HepG2 (cell line): ENCODE measurements at regions not wholly inside any gene's neighbourhood (a gene's known extent, or its start where the extent isn't known, plus 50 kb on each side); places are given as distances from the start of the nearest gene placed in this dataset.

Experiments
- ATAC-seq: fragments of 200-7000 bp; cut with Tn5 transposase; 3 replicates; pipeline ENCODE4 v1.9.1; 2020; ENCODE audit warnings: mild to moderate bottlenecking, moderate library complexity
- BruUV-seq: library from RNA; stranded (reverse); fragments of 400-500 nt; replicated peaks from 2 replicates; lab custom pipeline; 2021; lab: Mats Ljungman, UMichigan
- CTCF ChIA-PET: fragments of 300-600 bp; formaldehyde crosslinking; extraction: SDS; loops from one replicate; lab custom pipeline; 2021; ENCODE audit warnings: low total read pairs, inconsistent platforms, low intra/inter-chr PET ratio; lab: Yijun Ruan, JAX
- POLR2A ChIA-PET: fragments of 350-600 bp; sonication (Branson Sonifier 250); formaldehyde crosslinking; loops from one replicate; lab custom pipeline; 2020; ENCODE audit warnings: antibody characterized with exemption, inconsistent platforms; lab: Yijun Ruan, JAX
- DNase-seq: peaks from one replicate; pipeline ENCODE4 v3.0.0-alpha.2; 2015; ENCODE audit warnings: low spot score
- FAIRE-seq: peaks from 3 replicates; lab custom pipeline; 2011; peaks lifted over from hg19 to GRCh38; lab: Jason Lieb, UNC
- H2AFZ ChIP-seq: one replicate; pipeline ENCODE4 v1.6.1; 2011; ENCODE audit warnings: low read length, inconsistent platforms
- H3K27ac ChIP-seq: fragments of 300-600 bp; 3 replicates; pipeline ENCODE4 v1.8.0; 2011; ENCODE audit warnings: mixed run types, mild to moderate bottlenecking, mixed read lengths, low read length, inconsistent platforms; ENCODE audit not compliant: insufficient read depth; ENCODE audit errors: extremely low read length
- H3K27me3 ChIP-seq, 2 experiments: fragments of 200-600 bp in 1 of 2; 2 replicates in 1 of 2; 3 replicates in 1 of 2; pipeline versions ENCODE4 v1.6.0 to v1.8.0; 2011; ENCODE audit warnings: low read length in 2 of 2, mild to moderate bottlenecking in 2 of 2, moderate library complexity in 2 of 2, inconsistent platforms in 1 of 2; ENCODE audit not compliant: insufficient read depth in 2 of 2, control insufficient read depth in 1 of 2
- H3K36me3 ChIP-seq, 2 experiments: fragments of 200-600 bp in 1 of 2; replicated peaks in 1 of 2; 2 replicates in 1 of 2; 3 replicates in 1 of 2; pipeline versions ENCODE4 v1.5.1 to v1.8.0; 2011; ENCODE audit warnings: low read length in 2 of 2, inconsistent platforms in 1 of 2; ENCODE audit not compliant: insufficient read depth in 2 of 2, control insufficient read depth in 1 of 2
- H3K4me1 ChIP-seq: 2 replicates; pipeline ENCODE4 v1.5.1; 2012; ENCODE audit warnings: low read length, inconsistent platforms; ENCODE audit not compliant: insufficient read depth
- H3K4me2 ChIP-seq: 2 replicates; pipeline ENCODE4 v1.6.0; 2011; ENCODE audit warnings: low read depth, low read length, inconsistent platforms
- H3K4me3 ChIP-seq, 3 experiments: fragments of 200-600 bp in 1 of 3; sonication (generic), shearing (Covaris generic) in 1 of 3; replicated peaks in 1 of 3; 2 replicates each; pipeline ENCODE4 v1.5.1; 2011 to 2016; ENCODE audit warnings: low read length in 3 of 3, inconsistent platforms in 2 of 3, low read depth in 2 of 3, mild to moderate bottlenecking in 2 of 3, control low read depth in 1 of 3, mixed read lengths in 1 of 3; ENCODE audit not compliant: insufficient read depth in 1 of 3
- H3K79me2 ChIP-seq: one replicate; pipeline ENCODE4 v1.6.1; 2011; ENCODE audit warnings: low read length, inconsistent platforms; ENCODE audit not compliant: insufficient read depth
- H3K9ac ChIP-seq: 2 replicates; pipeline ENCODE4 v1.6.0; 2011; ENCODE audit warnings: mild to moderate bottlenecking, low read depth, low read length, inconsistent platforms; ENCODE audit not compliant: insufficient read depth
- H3K9me3 ChIP-seq: 2 replicates; pipeline ENCODE4 v1.5.1; 2012; ENCODE audit warnings: mild to moderate bottlenecking, low read length
- H4K20me1 ChIP-seq: 2 replicates; pipeline ENCODE4 v1.6.0; 2011; ENCODE audit warnings: inconsistent platforms, mild to moderate bottlenecking, low read length, moderate library complexity; ENCODE audit not compliant: insufficient read depth
- ARNTL ChIP-seq: sonication (generic); formaldehyde crosslinking; IDR thresholded peaks from 2 replicates; pipeline ENCODE4 v1.4.0; 2020; ENCODE audit warnings: mild to moderate bottlenecking, missing genetic modification reagents
- ELF4 ChIP-seq: sonication (generic); formaldehyde crosslinking; IDR thresholded peaks from 2 replicates; pipeline ENCODE4 v1.5.0; 2020; ENCODE audit warnings: missing genetic modification reagents, mild to moderate bottlenecking, moderate library complexity, borderline replicate concordance
- MAFG ChIP-seq: sonication (generic); formaldehyde crosslinking; IDR thresholded peaks from 2 replicates; pipeline ENCODE4 v1.5.1; 2020; ENCODE audit warnings: mild to moderate bottlenecking, missing genetic modification reagents
- MTA1 ChIP-seq: sonication (generic); formaldehyde crosslinking; IDR thresholded peaks from 2 replicates; pipeline ENCODE4 v1.4.0; 2020; ENCODE audit warnings: missing genetic modification reagents, mild to moderate bottlenecking, borderline replicate concordance
- NFATC3 ChIP-seq: sonication (generic); formaldehyde crosslinking; IDR thresholded peaks from 2 replicates; pipeline ENCODE4 v1.5.1; 2020; ENCODE audit warnings: mild to moderate bottlenecking, missing genetic modification reagents
- SYNCRIP ChIP-seq: fragments of 200-400 bp; formaldehyde crosslinking; IDR thresholded peaks from 2 replicates; pipeline ENCODE4 v1.6.1; 2018; ENCODE audit warnings: mild to moderate bottlenecking, low read depth, low read length; ENCODE audit not compliant: insufficient read depth
- TARDBP ChIP-seq: sonication (generic); formaldehyde crosslinking; IDR thresholded peaks from 2 replicates; pipeline ENCODE4 v1.8.0; 2022; ENCODE audit warnings: mild to moderate bottlenecking, missing genetic modification reagents
- ZBTB7A ChIP-seq: sonication (generic); formaldehyde crosslinking; IDR thresholded peaks from 2 replicates; pipeline ENCODE4 v1.8.0; 2022; ENCODE audit warnings: mild to moderate bottlenecking, missing genetic modification reagents
- ZNF343 ChIP-seq: sonication (generic); formaldehyde crosslinking; IDR thresholded peaks from 2 replicates; pipeline ENCODE4 v1.4.0; 2020; ENCODE audit warnings: mild to moderate bottlenecking, missing genetic modification reagents
- ZNF350 ChIP-seq: sonication (generic); formaldehyde crosslinking; IDR thresholded peaks from 2 replicates; pipeline ENCODE4 v1.4.0; 2020; ENCODE audit warnings: mild to moderate bottlenecking, low read depth, missing genetic modification reagents, borderline replicate concordance
- ZNF589 ChIP-seq: sonication (generic); formaldehyde crosslinking; conservative IDR thresholded peaks from 2 replicates; pipeline ENCODE4 v1.8.0; 2022; ENCODE audit warnings: mild to moderate bottlenecking, moderate library complexity, missing genetic modification reagents
- WGBS: methylation state at CpG from one replicate; pipeline ENCODE4 v1.1.6; 2017; ENCODE audit warnings: low lambda C conversion rate; 5-methylcytosine and 5-hydroxymethylcytosine counted together
- in situ Hi-C: cut with HindIII; loops from 2 replicates; pipeline ENCODE4 v1.10.0; 2017; ENCODE audit warnings: low pct_unique_long_range_greater_than_20kb; ENCODE audit not compliant: extremely low pct_ligation_motif_present
- intact Hi-C: fragments of 100-400 bp; cut with micrococcal nuclease; formaldehyde crosslinking; loops from one replicate; pipeline ENCODE4 v1.10.0; 2022; ENCODE audit not compliant: unreplicated experiment
- TF ChIP-seq, protein P1 (sequence below), 2 experiments: sonication (generic) in 1 of 2; formaldehyde crosslinking in 1 of 2; IDR thresholded peaks; 2 replicates each; pipeline versions ENCODE4 v1.5.1 to v1.6.1; 2011 to 2020; ENCODE audit warnings: borderline replicate concordance in 1 of 2, low read depth in 1 of 2, low read length in 1 of 2, mild to moderate bottlenecking in 1 of 2, missing genetic modification reagents in 1 of 2, moderate library complexity in 1 of 2
- TF ChIP-seq, protein P2 (sequence below): fragments of 450-650 bp; IDR thresholded peaks from 2 replicates; pipeline ENCODE4 v1.6.1; 2016
- TF ChIP-seq, protein P3 (sequence below): sonication (generic); formaldehyde crosslinking; IDR thresholded peaks from 2 replicates; pipeline ENCODE4 v1.4.0; 2020; ENCODE audit warnings: missing genetic modification reagents, borderline replicate concordance

DNA sequence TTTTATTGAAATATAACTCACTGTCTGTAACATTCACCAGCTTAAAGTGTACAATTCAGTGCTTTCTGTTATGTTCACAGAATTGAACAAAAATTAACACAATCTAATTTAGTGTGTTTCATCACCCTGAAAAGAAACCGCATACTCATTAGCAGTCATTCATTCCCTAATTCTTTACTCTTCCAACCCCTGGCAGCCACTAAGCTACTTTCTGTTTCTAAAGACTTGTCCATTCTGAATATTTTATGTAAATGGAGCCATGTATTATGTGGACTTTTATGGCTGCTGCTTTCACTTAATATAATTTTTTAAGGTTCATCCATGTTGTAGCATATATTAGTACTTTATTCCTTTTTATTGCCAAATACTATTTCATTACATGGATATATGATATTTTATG, 94.7 kb upstream of the ATP8A1 start (continued):
- TF ChIP-seq, protein P1, sequence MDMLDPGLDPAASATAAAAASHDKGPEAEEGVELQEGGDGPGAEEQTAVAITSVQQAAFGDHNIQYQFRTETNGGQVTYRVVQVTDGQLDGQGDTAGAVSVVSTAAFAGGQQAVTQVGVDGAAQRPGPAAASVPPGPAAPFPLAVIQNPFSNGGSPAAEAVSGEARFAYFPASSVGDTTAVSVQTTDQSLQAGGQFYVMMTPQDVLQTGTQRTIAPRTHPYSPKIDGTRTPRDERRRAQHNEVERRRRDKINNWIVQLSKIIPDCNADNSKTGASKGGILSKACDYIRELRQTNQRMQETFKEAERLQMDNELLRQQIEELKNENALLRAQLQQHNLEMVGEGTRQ (IDR thresholded peaks at IDR 0.05; ENCODE audit: low read depth, low read length), result no peak
- TF ChIP-seq, protein P1 (CRISPR knock-in tag; IDR thresholded peaks at IDR 0.05; ENCODE audit: borderline replicate concordance), result no peak
- TF ChIP-seq ELF4 (CRISPR knock-in tag) (no peak), ZNF350 (no peak), ZNF589 (CRISPR knock-in tag) (no peak), MAFG (CRISPR knock-in tag) (no peak), ZBTB7A (CRISPR knock-in tag) (no peak), SYNCRIP (no peak), NFATC3 (CRISPR knock-in tag) (no peak)
- TF ChIP-seq, protein P2, sequence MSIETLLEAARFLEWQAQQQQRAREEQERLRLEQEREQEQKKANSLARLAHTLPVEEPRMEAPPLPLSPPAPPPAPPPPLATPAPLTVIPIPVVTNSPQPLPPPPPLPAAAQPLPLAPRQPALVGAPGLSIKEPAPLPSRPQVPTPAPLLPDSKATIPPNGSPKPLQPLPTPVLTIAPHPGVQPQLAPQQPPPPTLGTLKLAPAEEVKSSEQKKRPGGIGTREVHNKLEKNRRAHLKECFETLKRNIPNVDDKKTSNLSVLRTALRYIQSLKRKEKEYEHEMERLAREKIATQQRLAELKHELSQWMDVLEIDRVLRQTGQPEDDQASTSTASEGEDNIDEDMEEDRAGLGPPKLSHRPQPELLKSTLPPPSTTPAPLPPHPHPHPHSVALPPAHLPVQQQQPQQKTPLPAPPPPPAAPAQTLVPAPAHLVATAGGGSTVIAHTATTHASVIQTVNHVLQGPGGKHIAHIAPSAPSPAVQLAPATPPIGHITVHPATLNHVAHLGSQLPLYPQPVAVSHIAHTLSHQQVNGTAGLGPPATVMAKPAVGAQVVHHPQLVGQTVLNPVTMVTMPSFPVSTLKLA, result no peak

DNA sequence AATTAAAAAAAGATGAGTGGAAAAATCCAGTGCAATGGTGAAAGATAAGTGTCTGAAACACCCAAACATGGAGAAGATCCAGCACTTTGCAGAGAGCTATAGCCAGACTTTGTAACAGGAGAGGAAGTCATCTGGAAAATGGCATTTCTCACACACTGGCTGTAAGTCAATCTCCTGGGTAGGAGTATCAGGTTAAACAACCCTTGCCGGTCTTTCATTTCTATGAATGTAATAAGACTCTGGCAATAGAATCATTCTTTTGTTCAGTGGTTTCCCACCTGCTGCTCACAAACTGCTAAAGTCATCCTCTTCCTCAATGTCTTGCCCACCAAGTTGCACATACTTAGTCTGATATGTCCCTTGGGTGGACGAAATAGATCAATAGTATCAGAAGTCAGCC, 94.0 kb upstream of the ATP8A1 start:
- DNase-seq, result no peak
- no peak overlapping the region for H3K4me2 ChIP-seq
- no peak overlapping the region for H3K27ac ChIP-seq
- intact Hi-C loops (loop anchor here (1.0 kb wide), 1 partner anchor 183 kb away; no protein-coding TSS in a partner anchor), in situ Hi-C loops (loop anchor here (25.0 kb wide), 1 partner anchor 189 kb away; no protein-coding TSS in a partner anchor)
- no peaks in the 10 kb centered on the region for H3K36me3 ChIP-seq
- no peak overlapping the region for H3K9ac ChIP-seq
- no peak for FAIRE-seq
- no peak overlapping the region for H2AFZ ChIP-seq
- no peaks in the 10 kb centered on the region for H3K27me3 ChIP-seq
- 0% methylated on average over 2 of the region's 2 CpGs for WGBS
- H4K20me1 ChIP-seq, result no peaks in the 10 kb centered on the region
- ChIA-PET CTCF (no interaction called here), POLR2A (no interaction called here)
- H3K4me3 ChIP-seq, result no peak overlapping the region
- no TSS peak for BruUV-seq
- ATAC-seq, result no peak
- H3K79me2 ChIP-seq, result no peaks in the 10 kb centered on the region
- no peaks in the 10 kb centered on the region for H3K9me3 ChIP-seq
- no peaks in the 10 kb centered on the region for H3K4me1 ChIP-seq
- no peak for TF ChIP-seq ZNF343 (CRISPR knock-in tag)
- TF ChIP-seq, protein P3, sequence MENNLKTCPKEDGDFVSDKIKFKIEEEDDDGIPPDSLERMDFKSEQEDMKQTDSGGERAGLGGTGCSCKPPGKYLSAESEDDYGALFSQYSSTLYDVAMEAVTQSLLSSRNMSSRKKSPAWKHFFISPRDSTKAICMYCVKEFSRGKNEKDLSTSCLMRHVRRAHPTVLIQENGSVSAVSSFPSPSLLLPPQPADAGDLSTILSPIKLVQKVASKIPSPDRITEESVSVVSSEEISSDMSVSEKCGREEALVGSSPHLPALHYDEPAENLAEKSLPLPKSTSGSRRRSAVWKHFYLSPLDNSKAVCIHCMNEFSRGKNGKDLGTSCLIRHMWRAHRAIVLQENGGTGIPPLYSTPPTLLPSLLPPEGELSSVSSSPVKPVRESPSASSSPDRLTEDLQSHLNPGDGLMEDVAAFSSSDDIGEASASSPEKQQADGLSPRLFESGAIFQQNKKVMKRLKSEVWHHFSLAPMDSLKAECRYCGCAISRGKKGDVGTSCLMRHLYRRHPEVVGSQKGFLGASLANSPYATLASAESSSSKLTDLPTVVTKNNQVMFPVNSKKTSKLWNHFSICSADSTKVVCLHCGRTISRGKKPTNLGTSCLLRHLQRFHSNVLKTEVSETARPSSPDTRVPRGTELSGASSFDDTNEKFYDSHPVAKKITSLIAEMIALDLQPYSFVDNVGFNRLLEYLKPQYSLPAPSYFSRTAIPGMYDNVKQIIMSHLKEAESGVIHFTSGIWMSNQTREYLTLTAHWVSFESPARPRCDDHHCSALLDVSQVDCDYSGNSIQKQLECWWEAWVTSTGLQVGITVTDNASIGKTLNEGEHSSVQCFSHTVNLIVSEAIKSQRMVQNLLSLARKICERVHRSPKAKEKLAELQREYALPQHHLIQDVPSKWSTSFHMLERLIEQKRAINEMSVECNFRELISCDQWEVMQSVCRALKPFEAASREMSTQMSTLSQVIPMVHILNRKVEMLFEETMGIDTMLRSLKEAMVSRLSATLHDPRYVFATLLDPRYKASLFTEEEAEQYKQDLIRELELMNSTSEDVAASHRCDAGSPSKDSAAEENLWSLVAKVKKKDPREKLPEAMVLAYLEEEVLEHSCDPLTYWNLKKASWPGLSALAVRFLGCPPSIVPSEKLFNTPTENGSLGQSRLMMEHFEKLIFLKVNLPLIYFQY (CRISPR knock-in tag), result no peak
- no peak for TF ChIP-seq TARDBP
- TF ChIP-seq ARNTL, result no peak
- TF ChIP-seq MTA1 (CRISPR knock-in tag), result no peak
